GM12878 (cell line): ENCODE measurements at regions not wholly inside any gene's neighbourhood (a gene's known extent, or its start where the extent isn't known, plus 50 kb on each side); places are given as distances from the start of the nearest gene placed in this dataset.

Source experiments
- ATAC-seq: fragments of 200-7000 bp; cut with Tn5 transposase; 3 replicates; pipeline ENCODE4 v1.9.1; 2020; ENCODE audit warnings: mild to moderate bottlenecking, moderate library complexity
- BruUV-seq: library from RNA; stranded (reverse); fragments of 400-500 nt; replicated peaks from 2 replicates; lab custom pipeline; 2021; lab: Mats Ljungman, UMichigan
- CTCF ChIA-PET: fragments of 300-600 bp; sonication (Branson Sonifier 250); formaldehyde crosslinking; extraction: SDS; loops from one replicate; lab custom pipeline; 2021; ENCODE audit warnings: inconsistent platforms; lab: Yijun Ruan, JAX
- POLR2A ChIA-PET: fragments of 350-600 bp; formaldehyde crosslinking; extraction: SDS; loops from one replicate; lab custom pipeline; 2021; ENCODE audit warnings: inconsistent platforms; lab: Charles Lee
- RAD21 ChIA-PET: fragments of 300-600 bp; sonication (Branson Sonifier 250); formaldehyde crosslinking; loops from one replicate; lab custom pipeline; 2023; ENCODE audit warnings: antibody characterized with exemption; ENCODE audit not compliant: unreplicated experiment; lab: Charles Lee
- SMC1A ChIA-PET: fragments of 300-600 bp; sonication (Branson Sonifier 250); formaldehyde crosslinking; loops from one replicate; lab custom pipeline; 2023; ENCODE audit not compliant: unreplicated experiment, uncharacterized antibody; lab: Charles Lee
- DNase-seq: peaks from one replicate; pipeline ENCODE4 v3.0.0-alpha.2; 2011; ENCODE audit warnings: low read depth, low spot score
- FAIRE-seq: peaks from 3 replicates; lab custom pipeline; 2011; peaks lifted over from hg19 to GRCh38; lab: Jason Lieb, UNC
- H2AFZ ChIP-seq: 2 replicates; pipeline ENCODE4 v1.6.0; 2011; ENCODE audit warnings: low read depth, low read length, control low read depth; ENCODE audit not compliant: control insufficient read depth
- H3K27ac ChIP-seq: 2 replicates; pipeline ENCODE4 v1.5.1; 2011; ENCODE audit warnings: control low read depth; ENCODE audit not compliant: control insufficient read depth, insufficient read depth
- H3K27me3 ChIP-seq, 2 experiments: replicated peaks in 1 of 2; 2 replicates each; pipeline versions ENCODE4 v1.6.0 to v1.6.1; 2011; ENCODE audit warnings: low read length in 1 of 2; ENCODE audit not compliant: control insufficient read depth in 2 of 2, insufficient read depth in 2 of 2
- H3K36me3 ChIP-seq, 2 experiments: 2 replicates each; pipeline ENCODE4 v1.5.1; 2011; ENCODE audit warnings: low read length in 1 of 2; ENCODE audit not compliant: control insufficient read depth in 2 of 2, insufficient read depth in 2 of 2
- H3K4me1 ChIP-seq: 2 replicates; pipeline ENCODE4 v1.6.1; 2011; ENCODE audit warnings: mild to moderate bottlenecking, low read length, moderate library complexity, mixed read lengths; ENCODE audit not compliant: control insufficient read depth, insufficient read depth
- H3K4me2 ChIP-seq: 2 replicates; pipeline ENCODE4 v1.6.0; 2011; ENCODE audit warnings: control low read depth; ENCODE audit not compliant: control insufficient read depth, insufficient read depth
- H3K4me3 ChIP-seq: fragments of 200-600 bp; sonication (generic); 2 replicates; pipeline ENCODE4 v1.5.1; 2016
- H3K79me2 ChIP-seq: 2 replicates; pipeline ENCODE4 v1.6.0; 2011; ENCODE audit warnings: low read length; ENCODE audit not compliant: control insufficient read depth, insufficient read depth
- H3K9ac ChIP-seq: 2 replicates; pipeline ENCODE4 v1.8.0; 2011; ENCODE audit warnings: low read length, control low read depth, mixed read lengths; ENCODE audit not compliant: control insufficient read depth, insufficient read depth
- H3K9me3 ChIP-seq: replicated peaks from 3 replicates; pipeline ENCODE4 v1.5.1; 2011; ENCODE audit warnings: mild to moderate bottlenecking, low read length; ENCODE audit not compliant: control insufficient read depth, insufficient read depth
- H4K20me1 ChIP-seq: 2 replicates; pipeline ENCODE4 v1.6.0; 2011; ENCODE audit not compliant: control insufficient read depth, insufficient read depth
- BCL11A ChIP-seq: IDR thresholded peaks from 2 replicates; pipeline ENCODE4 v1.6.1; 2011; ENCODE audit warnings: low read depth, low read length
- CBX3 ChIP-seq: fragments of 200-600 bp; sonication (generic); IDR thresholded peaks from 2 replicates; pipeline ENCODE4 v1.6.1; 2016; ENCODE audit warnings: low read depth, borderline replicate concordance
- CEBPB ChIP-seq, 2 experiments: fragments of 150-350 bp in 1 of 2; IDR thresholded peaks; 2 replicates each; pipeline ENCODE4 v1.6.1; 2012 to 2014; ENCODE audit warnings: low read depth in 2 of 2, low read length in 2 of 2, borderline replicate concordance in 1 of 2, inconsistent platforms in 1 of 2
- CEBPZ ChIP-seq: fragments of 150-350 bp; IDR thresholded peaks from 2 replicates; pipeline ENCODE4 v1.6.1; 2016; ENCODE audit warnings: low read depth, low read length
- GATAD2B ChIP-seq: fragments of 450-650 bp; conservative IDR thresholded peaks from 2 replicates; pipeline ENCODE4 v1.6.1; 2017; ENCODE audit warnings: low read depth, mild to moderate bottlenecking, moderate library complexity
- MYB ChIP-seq: fragments of 150-350 bp; IDR thresholded peaks from 2 replicates; pipeline ENCODE4 v1.6.1; 2014; ENCODE audit warnings: mild to moderate bottlenecking, low read depth, low read length, borderline replicate concordance
- REST ChIP-seq: IDR thresholded peaks from 2 replicates; pipeline ENCODE4 v1.6.1; 2012; ENCODE audit warnings: mild to moderate bottlenecking, low read depth, low read length
- STAT1 ChIP-seq: fragments of 450-650 bp; conservative IDR thresholded peaks from 2 replicates; pipeline ENCODE4 v1.6.1; 2014; ENCODE audit warnings: antibody characterized with exemption, mild to moderate bottlenecking
- ZNF217 ChIP-seq: fragments of 450-650 bp; IDR thresholded peaks from 2 replicates; pipeline ENCODE4 v1.6.1; 2017; ENCODE audit warnings: antibody characterized with exemption, mild to moderate bottlenecking
- WGBS: methylation state at CpG from one replicate; pipeline ENCODE4 v1.1.6; 2016; ENCODE audit warnings: low lambda C conversion rate; ENCODE audit not compliant: insufficient replicate concordance, insufficient coverage; ENCODE audit errors: missing lambda C conversion rate; 5-methylcytosine and 5-hydroxymethylcytosine counted together
- in situ Hi-C: fragments of 300-500 bp; cut with MboI; formaldehyde crosslinking; loops from 9 replicates; pipeline ENCODE4 v1.14.3; 2018; ENCODE audit warnings: mixed read lengths
- intact Hi-C: fragments of 100-400 bp; cut with micrococcal nuclease; formaldehyde crosslinking; loops from one replicate; pipeline ENCODE4 v1.14.2; 2022; ENCODE audit not compliant: unreplicated experiment

GRCh38 chr5:105708442-105708841 is 1962.3 kb downstream of the EFNA5 start:
- H3K27ac ChIP-seq, result no peak overlapping the region
- no peaks in the 10 kb centered on the region for H3K79me2 ChIP-seq
- no peak for TF ChIP-seq CEBPB (IDR thresholded peaks at IDR 0.05; ENCODE audit: borderline replicate concordance in 1 of 2, low read depth in 2 of 2, low read length in 2 of 2)
- no peak for TF ChIP-seq CBX3
- TF ChIP-seq BCL11A, result no peak
- no peak for TF ChIP-seq ZNF217
- TF ChIP-seq STAT1, result no peak
- no peak for TF ChIP-seq GATAD2B
- TF ChIP-seq REST, result no peak
- no peak for TF ChIP-seq MYB
- no peak for TF ChIP-seq CEBPZ
- no peak overlapping the region for H3K4me2 ChIP-seq
- BruUV-seq, result no TSS peak
- CTCF ChIA-PET, result no interaction called here
- intact Hi-C loops (no loop called here), in situ Hi-C loops (no loop called here)
- RAD21 ChIA-PET, result no interaction called here
- no peaks in the 10 kb centered on the region for H4K20me1 ChIP-seq
- no peak overlapping the region for H3K4me3 ChIP-seq
- no peak for ATAC-seq
- WGBS, result 0% methylated on average over 1 of the region's 1 CpG
- H3K9me3 ChIP-seq, result no peaks in the 10 kb centered on the region
- SMC1A ChIA-PET, result no interaction called here
- no peak for DNase-seq
- no peaks in the 10 kb centered on the region for H3K36me3 ChIP-seq
- no peak overlapping the region for H3K9ac ChIP-seq
- H3K27me3 ChIP-seq, result no peaks in the 10 kb centered on the region
- no peaks in the 10 kb centered on the region for H3K4me1 ChIP-seq
- FAIRE-seq, result no peak
- no peak overlapping the region for H2AFZ ChIP-seq
- POLR2A ChIA-PET, result no interaction called here
